Nephron progenitor cell (in vitro differentiated cells): ENCODE measurements at regions not wholly inside any gene's neighbourhood (a gene's known extent, or its start where the extent isn't known, plus 50 kb on each side); places are given as distances from the start of the nearest gene placed in this dataset.

Source experiments
- DNase-seq: peaks from one replicate; pipeline ENCODE4 v3.0.0; 2021
- H3K27ac Mint-ChIP-seq: 2 replicates; pipeline ENCODE4 v1.8.0; 2021; ENCODE audit warnings: mild to moderate bottlenecking, moderate library complexity, mixed read lengths
- H3K27me3 Mint-ChIP-seq: 2 replicates; pipeline ENCODE4 v1.8.0; 2021; ENCODE audit warnings: mild to moderate bottlenecking, low read depth, mixed read lengths; ENCODE audit not compliant: poor library complexity
- H3K36me3 Mint-ChIP-seq: 2 replicates; pipeline ENCODE4 v1.8.0; 2021; ENCODE audit warnings: low read depth, mixed read lengths
- H3K4me1 Mint-ChIP-seq: 2 replicates; pipeline ENCODE4 v1.8.0; 2021; ENCODE audit warnings: mixed read lengths
- H3K4me3 Mint-ChIP-seq: 2 replicates; pipeline ENCODE4 v1.8.0; 2021; ENCODE audit warnings: mild to moderate bottlenecking, moderate library complexity, mixed read lengths
- H3K9me3 Mint-ChIP-seq: 2 replicates; pipeline ENCODE4 v1.8.0; 2021; ENCODE audit warnings: mild to moderate bottlenecking, moderate library complexity, mixed read lengths
- CTCF ChIP-seq: fragments of 200-600 bp; sonication (generic); IDR thresholded peaks from 2 replicates; pipeline ENCODE4 v1.5.0; 2021; ENCODE audit warnings: antibody characterized with exemption

DNA sequence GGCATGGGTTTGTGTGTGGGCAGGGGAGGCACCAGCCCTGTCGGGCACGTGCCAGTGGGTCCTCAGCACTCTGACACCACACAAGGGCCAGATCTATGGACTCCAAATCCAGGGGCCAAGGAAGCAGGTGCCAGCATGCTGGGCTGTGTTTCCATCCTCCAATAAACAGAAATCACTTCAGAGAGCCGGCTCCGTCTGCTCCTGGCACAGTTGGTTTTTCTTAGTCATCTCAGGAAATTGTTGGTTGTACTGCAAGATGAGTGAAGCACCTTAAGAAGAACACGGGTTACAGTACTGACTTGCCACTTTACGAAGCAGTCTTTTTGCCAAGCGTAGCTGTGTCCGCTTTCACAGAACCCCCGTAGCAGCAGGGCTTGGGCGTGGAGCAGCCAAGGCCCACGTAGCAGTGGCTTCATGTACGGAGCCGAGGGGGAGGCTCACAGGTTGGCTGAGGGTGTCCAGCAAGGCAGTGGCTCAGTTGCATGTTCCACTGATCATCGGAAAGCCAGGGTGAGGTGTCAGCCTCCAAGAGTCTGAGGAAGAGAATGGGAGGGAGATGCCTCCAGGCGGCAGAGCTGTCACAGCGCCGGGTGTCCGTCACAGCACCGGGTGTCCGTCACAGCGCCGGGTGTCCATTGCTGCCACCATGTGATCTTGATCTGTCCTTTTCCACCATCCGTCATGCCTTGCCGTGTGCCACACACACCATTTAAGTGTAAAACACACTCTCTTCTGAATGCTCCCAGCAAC is 314.9 kb downstream of the CTTN start:
- no peak for DNase-seq
- no peak for TF ChIP-seq CTCF
- H3K27me3 Mint-ChIP-seq = peaks cover 11% of the 10 kb centered on the region
- H3K36me3 Mint-ChIP-seq = no peaks in the 10 kb centered on the region
- no peaks in the 10 kb centered on the region for H3K9me3 Mint-ChIP-seq
- no peak overlapping the region for H3K27ac Mint-ChIP-seq
- H3K4me3 Mint-ChIP-seq = peak overlapping the region; percentile 14
- peaks cover 68% of the 10 kb centered on the region for H3K4me1 Mint-ChIP-seq

- Mint-ChIP-seq H3K27ac (no peak overlapping the region), H3K27me3 (peaks cover 16% of the 10 kb centered on the region), H3K4me3 (no peak overlapping the region), H3K9me3 (no peaks in the 10 kb centered on the region), H3K4me1 (peaks cover 70% of the 10 kb centered on the region), H3K36me3 (no peaks in the 10 kb centered on the region)
- DNase-seq = no peak
- TF ChIP-seq CTCF = no peak
These were observed 315.8 kb downstream of the CTTN start for GRCh38 chr11:70713988-70714665.

DNA sequence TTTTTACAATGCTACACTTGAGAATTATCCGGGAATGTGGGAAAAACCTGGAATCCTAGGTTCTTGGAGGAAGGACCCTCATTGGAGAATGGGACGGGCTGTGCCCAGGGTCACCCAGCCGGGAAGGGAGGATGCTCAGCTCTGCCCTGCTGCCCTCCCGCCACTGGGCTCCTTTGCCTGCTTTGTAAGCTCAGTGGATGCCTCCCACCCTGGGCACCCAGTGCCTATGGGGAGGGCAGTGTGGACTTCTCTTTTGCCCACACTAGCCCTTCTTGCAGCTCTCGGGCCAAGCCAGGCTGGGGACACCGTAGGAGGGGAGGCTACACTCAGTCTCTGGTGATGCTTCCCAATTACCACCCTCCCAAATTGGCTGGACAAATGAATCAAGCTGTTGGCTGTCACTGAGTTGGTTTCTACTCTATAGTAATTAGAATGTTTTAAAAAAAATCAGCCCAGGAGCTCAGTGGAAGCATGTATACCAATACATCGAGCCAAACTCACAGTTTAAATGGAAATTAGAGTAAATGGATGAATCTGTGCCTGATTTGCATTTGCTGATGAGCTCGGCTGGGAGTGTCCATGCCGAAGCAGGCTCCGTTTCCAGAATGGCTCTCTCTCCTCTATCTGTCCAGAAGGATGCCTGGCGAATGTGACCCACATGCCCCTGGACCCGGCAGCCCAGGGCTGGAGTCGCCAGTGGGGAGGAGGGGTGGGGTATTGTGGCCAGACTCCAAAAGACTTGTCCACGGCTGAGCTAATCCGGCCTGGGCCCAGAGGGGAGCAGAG is 317.0 kb downstream of the CTTN start:
- Mint-ChIP-seq H3K4me3 (no peak overlapping the region), H3K36me3 (no peaks in the 10 kb centered on the region), H3K27ac (no peak overlapping the region), H3K27me3 (peaks cover 21% of the 10 kb centered on the region), H3K4me1 (peaks cover 61% of the 10 kb centered on the region), H3K9me3 (no peaks in the 10 kb centered on the region)
- no peak for DNase-seq
- TF ChIP-seq CTCF = no peak

DNA sequence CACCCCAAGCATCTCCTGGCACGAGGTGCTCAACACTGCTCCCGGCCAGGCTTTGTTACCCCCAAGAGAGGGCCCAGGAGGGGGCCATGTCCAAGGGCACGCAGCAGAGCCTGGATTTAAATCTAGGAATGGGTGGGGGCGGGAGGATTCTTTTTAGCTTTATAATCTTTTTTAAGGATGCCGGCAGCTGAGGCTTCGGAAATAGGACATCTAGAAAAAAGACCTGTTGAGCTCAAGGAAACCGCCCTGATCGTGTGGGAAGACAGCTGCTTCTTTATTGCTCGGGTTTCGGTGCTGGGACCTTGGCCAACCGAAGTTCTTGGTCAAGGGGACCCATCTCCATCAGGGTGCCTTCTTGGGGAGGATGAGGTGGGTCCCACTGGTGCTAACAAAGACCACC is 317.9 kb downstream of the CTTN start:
- no peak for TF ChIP-seq CTCF
- peaks cover 22% of the 10 kb centered on the region for H3K27me3 Mint-ChIP-seq
- H3K27ac Mint-ChIP-seq = no peak overlapping the region
- H3K4me3 Mint-ChIP-seq = no peak overlapping the region
- H3K9me3 Mint-ChIP-seq = no peaks in the 10 kb centered on the region
- peaks cover 59% of the 10 kb centered on the region for H3K4me1 Mint-ChIP-seq
- DNase-seq = no peak
- no peaks in the 10 kb centered on the region for H3K36me3 Mint-ChIP-seq

DNA sequence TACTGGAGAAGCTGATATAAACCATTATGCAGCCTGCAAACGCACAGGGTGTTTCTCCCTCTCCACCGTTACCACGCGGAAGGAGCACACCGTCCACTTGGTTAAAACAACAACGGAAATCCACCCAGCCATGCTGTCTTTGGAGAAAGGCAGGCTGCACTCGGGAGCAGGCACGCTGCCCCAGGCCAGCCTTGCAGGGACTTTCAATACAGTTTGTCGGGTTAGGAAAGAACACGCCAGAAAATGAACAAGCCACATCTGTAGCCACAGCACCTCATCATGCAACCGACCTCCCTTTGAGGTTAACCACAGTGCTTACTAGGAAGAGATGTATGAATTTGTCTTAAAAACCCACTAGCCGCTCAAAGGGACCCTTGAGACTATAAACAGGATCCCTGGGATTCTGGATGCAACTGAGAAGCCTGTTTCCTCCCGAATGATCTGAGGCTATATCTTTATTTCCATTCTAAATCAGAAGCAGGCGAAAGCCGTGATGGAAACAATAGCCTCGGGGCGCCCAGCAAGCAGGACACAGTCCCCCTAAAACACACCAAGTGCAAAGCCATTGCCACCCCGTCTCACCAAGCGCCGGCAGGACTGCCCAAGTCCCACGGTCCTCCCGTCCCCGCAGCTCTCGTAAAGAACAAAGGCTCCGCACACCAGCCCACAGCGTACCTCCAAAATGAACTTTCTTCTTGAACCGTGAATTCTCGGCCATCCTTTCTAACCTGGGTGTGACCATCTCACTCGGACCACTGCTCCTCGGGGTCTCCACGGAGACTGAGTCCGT is 318.9 kb downstream of the CTTN start:
- Mint-ChIP-seq H3K27ac (no peak overlapping the region), H3K4me1 (peaks cover 49% of the 10 kb centered on the region), H3K4me3 (no peak overlapping the region), H3K27me3 (peaks cover 29% of the 10 kb centered on the region), H3K36me3 (no peaks in the 10 kb centered on the region), H3K9me3 (no peaks in the 10 kb centered on the region)
- TF ChIP-seq CTCF = no peak
- no peak for DNase-seq
